ENCODE measurements at regions not wholly inside any gene's neighbourhood (a gene's known extent, or its start where the extent isn't known, plus 50 kb on each side); places are given as distances from the start of the nearest gene placed in this dataset.

- no peak for DNase-seq (ENCODE audit: low read depth)
Measured at GRCh38 chr5:68798877-68799843, 294.7 kb upstream of the SLC30A5 start.

GRCh38 chr5:68802430-68802829, 291.4 kb upstream of the SLC30A5 start:
- no peak for DNase-seq (ENCODE audit: low read depth)

- DNase-seq (ENCODE audit: low read depth), result no peak
Measured at GRCh38 chr5:68803881-68804319, 289.9 kb upstream of the SLC30A5 start.

- DNase-seq (ENCODE audit: low read depth), result no peak
Measured at GRCh38 chr5:68804343-68804742, 289.5 kb upstream of the SLC30A5 start.

- no peak for DNase-seq (ENCODE audit: low read depth)
Measured at GRCh38 chr5:68805444-68805843, 288.4 kb upstream of the SLC30A5 start.

GRCh38 chr5:68817632-68818031, 276.2 kb upstream of the SLC30A5 start:
- no peak for DNase-seq (ENCODE audit: low read depth)

- no peak for DNase-seq (ENCODE audit: low read depth)
Measured at GRCh38 chr5:68818057-68818695, 275.6 kb upstream of the SLC30A5 start.

GRCh38 chr5:68818870-68819269, 274.9 kb upstream of the SLC30A5 start:
- DNase-seq (ENCODE audit: low read depth), result no peak

GRCh38 chr5:68821056-68821455, 272.8 kb upstream of the SLC30A5 start:
- no peak for DNase-seq (ENCODE audit: low read depth)

GRCh38 chr5:68822796-68823195, 271.0 kb upstream of the SLC30A5 start:
- DNase-seq (ENCODE audit: low read depth), result no peak

GRCh38 chr5:68823301-68823700, 270.5 kb upstream of the SLC30A5 start:
- no peak for DNase-seq (ENCODE audit: low read depth)

- DNase-seq (ENCODE audit: low read depth), result no peak
Measured at GRCh38 chr5:68830377-68830898, 263.4 kb upstream of the SLC30A5 start.

- no peak for DNase-seq (ENCODE audit: low read depth)
Measured at GRCh38 chr5:68834491-68834981, 259.3 kb upstream of the SLC30A5 start.

- DNase-seq (ENCODE audit: low read depth), result no peak
Measured at GRCh38 chr5:68838157-68838718, 255.6 kb upstream of the SLC30A5 start.

GRCh38 chr5:68839019-68839552, 254.7 kb upstream of the SLC30A5 start:
- DNase-seq (ENCODE audit: low read depth), result no peak

GRCh38 chr5:68843624-68844364, 250.0 kb upstream of the SLC30A5 start:
- no peak for DNase-seq (ENCODE audit: low read depth)

- no peak for DNase-seq (ENCODE audit: low read depth)
Measured at GRCh38 chr5:68845131-68845530, 248.7 kb upstream of the SLC30A5 start.

- no peak for DNase-seq (ENCODE audit: low read depth)
Measured at GRCh38 chr5:68846828-68847227, 247.0 kb upstream of the SLC30A5 start.

GRCh38 chr5:68848091-68848490, 245.7 kb upstream of the SLC30A5 start:
- no peak for DNase-seq (ENCODE audit: low read depth)

- no peak for DNase-seq (ENCODE audit: low read depth)
Measured at GRCh38 chr5:68849103-68849502, 244.7 kb upstream of the SLC30A5 start.

- no peak for DNase-seq (ENCODE audit: low read depth)
Measured at GRCh38 chr5:68849906-68850305, 243.9 kb upstream of the SLC30A5 start.

- DNase-seq (ENCODE audit: low read depth), result no peak
Measured at GRCh38 chr5:68861099-68861498, 232.7 kb upstream of the SLC30A5 start.
